GM18909 (cell line): ENCODE measurements at regions not wholly inside any gene's neighbourhood (a gene's known extent, or its start where the extent isn't known, plus 50 kb on each side); places are given as distances from the start of the nearest gene placed in this dataset.

Experiments
- ATAC-seq: cut with Tn5 transposase; IDR thresholded peaks from one replicate; pipeline ENCODE4 v1.9.1; 2021; ENCODE audit warnings: mild to moderate bottlenecking; ENCODE audit not compliant: unreplicated experiment, poor library complexity

DNA sequence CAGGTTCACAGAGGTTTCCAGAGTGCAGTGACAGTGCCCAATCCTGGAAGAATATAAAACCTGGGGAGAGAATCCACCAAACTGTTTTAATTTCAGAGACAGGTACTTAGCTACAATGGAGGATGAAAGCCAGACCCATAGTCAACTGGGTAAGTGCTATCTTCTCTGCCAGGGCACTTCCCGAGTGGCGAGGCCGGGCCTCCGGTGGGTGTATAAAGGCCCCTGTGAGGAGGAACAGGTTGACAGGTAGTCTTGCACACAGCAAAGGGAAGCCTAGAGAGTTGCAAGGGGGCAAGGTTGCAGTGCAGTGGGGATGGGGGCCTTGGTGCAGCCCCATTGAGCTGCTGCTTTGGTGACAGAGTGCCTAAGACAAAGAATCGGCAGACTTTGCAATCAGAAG lies 130.7 kb downstream of the SLC38A6 start:
- ATAC-seq, result no peak

DNA sequence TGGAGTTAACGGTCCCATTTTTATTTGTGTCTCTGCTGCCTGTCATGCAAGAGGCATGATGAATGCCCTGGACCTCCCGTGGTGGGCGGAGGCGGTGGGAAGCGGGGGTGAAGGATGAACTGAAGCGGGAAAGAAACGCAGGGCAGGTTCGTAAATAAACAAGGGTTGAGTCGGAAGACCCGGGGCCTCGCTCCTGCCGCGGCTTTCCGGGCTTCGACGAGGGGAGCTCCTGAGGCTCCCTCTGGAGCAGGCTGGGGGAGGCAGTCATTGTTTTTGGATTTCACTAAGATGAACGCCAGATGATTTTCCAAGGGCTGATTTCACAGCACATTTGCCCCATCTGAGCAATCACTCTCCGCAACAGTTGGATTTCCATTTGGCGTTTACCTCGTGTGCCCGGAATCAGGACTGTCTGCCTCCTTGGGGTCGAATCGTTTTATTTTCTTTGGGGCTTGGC lies 130.2 kb downstream of the SLC38A6 start:
- no peak for ATAC-seq

DNA sequence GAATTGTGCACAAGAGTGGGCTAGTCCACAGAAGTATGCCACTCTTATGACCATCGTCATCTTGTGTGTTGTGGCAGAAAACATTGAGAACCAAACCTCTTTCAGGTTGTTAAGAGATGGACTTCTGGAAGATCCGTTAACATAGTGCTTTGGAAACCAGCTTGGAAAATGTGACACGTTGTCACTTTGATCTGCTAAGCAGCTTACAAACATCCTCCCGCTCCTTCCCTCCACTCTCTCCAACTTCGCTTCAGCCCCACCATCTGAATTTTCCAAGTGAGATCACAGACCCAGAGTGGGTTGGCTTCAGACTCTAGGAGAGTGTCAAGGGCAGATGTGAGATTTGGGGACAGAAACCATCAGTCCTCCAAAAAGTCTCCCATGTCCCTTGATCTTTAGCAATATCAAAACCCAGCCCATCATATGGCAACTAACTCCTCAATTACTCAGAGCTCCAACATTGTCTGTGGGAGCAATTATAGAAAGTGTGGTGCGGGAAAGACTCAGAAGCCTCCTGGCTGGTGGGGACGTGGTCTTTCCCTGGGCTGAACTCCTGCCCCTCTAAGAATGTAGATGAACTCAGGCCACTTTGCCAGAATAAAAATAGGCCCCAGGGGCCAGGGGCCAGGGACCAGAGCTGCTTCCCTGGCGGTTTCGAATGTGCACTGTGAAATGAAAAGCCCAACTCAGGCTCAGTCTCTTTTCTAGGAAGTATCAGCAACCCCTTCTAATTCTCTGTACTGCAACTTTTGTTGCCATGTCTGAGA lies 129.5 kb downstream of the SLC38A6 start:
- ATAC-seq, result no peak

DNA sequence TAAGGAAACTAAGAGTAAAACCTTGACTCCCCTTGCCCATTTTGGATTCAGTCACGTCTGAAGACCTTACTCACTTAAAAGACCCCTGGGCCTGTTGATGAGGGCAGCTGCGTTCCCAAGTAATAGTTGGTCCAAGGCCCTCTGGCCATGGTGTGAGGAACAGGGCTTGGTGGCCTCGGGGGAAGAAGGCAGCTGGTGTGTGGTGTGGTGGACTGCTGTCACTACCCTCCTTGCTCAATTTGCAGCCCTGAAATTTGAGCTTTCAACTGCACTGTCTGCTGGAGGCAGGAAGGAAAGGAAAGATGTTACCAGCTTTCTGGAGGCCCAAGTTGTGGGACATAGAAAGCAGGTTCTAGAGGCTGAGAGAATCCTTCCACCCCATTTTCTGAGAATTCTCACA lies 128.2 kb downstream of the SLC38A6 start:
- ATAC-seq, result no peak

DNA sequence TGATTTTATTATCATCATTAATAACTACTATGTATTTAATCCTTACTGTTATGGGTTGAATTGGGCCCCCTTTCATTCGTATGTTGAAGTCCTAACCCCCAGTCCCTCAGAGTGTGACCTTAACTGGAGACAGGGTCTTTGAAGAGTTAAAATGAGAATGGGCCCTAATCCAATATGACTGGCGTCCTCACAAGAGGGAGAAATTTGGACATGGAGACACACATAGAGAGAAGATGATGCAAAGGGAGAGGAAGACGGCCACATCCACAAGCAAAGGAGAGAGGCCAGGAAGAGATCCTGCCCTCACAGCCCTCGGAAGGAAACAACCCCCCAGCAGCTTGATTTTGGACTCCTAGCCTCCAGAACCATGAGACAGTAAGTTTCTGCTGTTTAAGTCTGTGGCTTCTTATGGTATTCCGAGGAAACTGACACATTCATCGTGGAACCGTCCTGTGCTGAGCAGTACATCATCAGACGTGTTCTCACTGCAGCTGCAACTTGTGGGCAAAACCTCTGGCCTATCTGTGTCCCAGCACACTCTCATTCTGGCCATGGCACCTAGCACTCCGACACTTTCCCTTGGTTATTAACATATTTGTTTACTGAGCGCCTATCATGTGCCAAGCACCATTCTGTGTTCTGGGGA lies 127.6 kb downstream of the SLC38A6 start:
- ATAC-seq, result no peak

DNA sequence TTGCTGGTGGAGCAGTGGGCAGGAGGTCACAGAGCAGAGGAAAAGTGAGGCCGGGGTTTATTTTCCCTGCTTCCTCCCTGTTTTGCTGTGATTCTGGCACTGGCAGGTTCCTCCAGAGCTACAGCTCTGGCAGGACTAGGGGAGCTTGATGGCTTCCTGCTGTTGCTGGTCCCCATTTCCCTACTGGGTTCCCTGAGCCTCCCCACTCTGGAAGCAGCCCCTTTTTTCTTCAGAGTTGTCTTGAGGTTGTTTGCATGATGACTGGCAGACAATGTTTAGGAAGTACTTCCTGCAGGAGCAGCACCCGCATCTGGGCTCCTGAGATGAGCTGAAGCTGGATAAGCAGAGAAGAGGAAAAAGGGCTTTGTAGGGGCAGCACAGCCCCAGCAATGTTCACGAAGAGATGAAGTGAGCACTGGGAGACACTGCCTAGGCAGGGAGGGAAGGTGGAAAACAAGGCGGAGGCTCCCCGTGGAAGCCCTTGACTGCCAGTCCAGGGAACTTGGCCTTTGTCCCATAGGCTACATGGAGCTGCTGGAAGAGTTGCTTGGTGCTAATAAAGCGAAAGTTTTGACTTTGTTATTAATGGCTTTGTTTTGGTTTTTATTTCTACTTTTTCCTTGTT lies 126.9 kb downstream of the SLC38A6 start:
- ATAC-seq, result no peak

DNA sequence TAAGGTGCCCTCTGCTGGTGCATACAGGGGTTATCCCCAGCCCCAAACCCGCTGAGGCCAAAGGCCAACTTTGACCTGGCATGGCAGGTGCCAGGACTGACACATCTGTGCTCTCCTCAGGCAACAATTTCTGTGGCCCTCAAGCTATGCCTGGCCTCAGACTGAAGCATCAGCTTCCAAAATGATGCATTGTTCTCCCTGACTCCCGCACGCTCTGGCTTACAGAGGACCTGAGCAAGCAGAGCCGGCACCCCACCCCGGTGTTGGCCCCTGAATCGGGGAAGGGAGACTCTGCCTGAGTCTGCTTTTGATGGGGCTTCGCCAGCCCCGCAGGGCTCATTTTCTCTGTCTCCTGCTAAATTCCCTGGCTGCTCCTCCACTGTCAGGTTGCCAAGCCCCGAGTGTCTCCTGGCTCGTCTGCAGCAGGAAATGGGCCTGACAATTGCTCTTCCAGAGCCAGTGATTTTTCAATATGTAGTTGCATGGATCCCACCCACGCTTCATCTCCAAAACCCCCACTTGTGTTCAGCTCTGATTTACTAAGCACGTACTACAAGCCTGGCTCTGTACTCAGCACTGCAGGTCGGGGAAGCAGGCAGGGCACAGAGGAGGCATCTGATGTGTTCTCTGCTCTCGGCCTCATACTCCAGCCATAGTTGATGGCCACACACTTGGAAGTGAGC lies 126.1 kb downstream of the SLC38A6 start:
- no peak for ATAC-seq

DNA sequence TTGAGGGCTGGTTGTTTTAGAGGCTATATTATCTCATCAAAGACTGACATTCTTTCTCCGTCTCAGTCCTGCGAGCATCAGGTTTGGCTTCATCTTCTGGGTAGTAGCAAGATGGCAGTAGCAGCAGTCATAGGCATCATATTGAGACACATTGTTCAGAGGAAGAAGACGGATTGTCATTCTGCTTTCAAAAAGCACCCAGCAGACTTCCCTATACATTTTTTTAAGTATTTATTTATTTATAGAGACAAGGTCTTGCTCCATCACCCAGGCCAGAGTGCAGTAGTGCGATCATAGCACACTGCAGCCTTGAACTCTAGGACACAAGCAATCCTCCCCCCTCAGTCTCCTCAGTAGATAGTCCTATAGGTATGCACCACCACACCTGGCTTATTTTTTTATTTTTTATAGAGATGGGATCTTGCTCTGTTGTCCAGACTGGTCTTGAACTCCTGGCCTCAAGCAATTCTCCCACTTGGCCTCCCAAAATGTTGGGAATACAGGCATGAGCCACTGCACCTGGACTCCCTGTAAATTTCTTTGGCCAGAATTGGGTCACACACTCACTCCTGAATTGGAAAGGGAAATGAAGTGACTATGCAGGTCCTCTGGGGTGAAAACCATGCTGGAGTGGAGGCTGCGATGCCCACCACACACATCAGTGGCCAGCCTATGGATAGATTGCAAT lies 125.4 kb downstream of the SLC38A6 start:
- no peak for ATAC-seq

DNA sequence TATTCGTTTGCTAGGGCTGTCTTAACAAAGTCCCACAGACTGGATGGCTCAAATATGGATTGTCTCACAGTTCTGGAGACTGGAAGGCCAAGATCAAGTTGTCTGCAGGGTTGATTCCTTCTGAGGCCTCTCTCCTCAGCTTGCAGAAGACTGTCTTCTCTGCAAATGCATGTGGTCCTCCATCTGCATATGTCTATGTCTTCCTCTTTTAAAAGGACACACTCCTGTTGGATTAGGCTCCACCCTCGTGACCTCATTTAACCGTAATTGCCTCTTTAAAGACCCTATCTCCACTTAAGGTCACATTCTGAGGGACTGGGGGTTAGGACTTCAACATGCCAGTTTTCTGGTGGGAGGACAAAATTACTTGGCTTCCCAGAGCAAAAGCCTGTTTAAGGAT lies 123.3 kb downstream of the SLC38A6 start:
- ATAC-seq, result no peak

DNA sequence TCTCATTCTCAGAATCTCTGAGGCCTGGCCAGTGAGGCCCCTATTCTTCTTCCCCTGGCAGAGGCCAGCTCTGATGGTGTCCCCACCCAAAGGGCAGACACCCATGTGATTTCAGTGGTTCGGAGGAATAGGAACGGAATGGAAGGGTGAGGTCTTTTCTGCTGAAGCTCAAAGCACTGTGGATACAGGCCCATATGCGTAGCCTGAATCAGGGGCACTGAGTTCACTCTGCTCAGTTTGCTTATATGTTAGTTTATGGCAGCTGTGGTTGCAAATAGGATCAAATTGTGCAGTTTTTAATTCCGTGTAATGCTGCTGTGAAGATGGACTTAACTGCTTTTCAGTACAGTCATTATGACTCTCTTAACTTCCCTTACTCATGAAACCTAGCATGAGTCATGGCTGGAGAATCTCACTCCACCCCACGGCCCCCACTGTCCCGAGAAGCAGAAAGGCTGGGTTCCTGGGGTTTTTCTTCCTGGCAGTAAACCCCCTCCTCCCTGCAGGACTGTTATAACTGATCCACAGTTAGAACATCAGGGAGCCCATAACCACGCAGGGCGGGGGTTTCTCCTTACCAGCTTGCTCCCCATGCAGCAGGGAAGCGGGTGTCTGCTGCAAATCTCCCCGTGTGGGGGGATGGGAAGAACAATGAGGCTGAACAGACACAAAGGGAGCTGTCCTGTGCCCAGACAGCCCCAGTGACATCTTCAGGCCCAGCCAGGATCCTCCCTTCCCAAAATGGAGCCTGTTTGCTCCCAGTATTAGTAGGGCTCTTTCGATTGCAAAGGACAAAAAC lies 122.7 kb downstream of the SLC38A6 start:
- ATAC-seq, result peak; percentile 76

DNA sequence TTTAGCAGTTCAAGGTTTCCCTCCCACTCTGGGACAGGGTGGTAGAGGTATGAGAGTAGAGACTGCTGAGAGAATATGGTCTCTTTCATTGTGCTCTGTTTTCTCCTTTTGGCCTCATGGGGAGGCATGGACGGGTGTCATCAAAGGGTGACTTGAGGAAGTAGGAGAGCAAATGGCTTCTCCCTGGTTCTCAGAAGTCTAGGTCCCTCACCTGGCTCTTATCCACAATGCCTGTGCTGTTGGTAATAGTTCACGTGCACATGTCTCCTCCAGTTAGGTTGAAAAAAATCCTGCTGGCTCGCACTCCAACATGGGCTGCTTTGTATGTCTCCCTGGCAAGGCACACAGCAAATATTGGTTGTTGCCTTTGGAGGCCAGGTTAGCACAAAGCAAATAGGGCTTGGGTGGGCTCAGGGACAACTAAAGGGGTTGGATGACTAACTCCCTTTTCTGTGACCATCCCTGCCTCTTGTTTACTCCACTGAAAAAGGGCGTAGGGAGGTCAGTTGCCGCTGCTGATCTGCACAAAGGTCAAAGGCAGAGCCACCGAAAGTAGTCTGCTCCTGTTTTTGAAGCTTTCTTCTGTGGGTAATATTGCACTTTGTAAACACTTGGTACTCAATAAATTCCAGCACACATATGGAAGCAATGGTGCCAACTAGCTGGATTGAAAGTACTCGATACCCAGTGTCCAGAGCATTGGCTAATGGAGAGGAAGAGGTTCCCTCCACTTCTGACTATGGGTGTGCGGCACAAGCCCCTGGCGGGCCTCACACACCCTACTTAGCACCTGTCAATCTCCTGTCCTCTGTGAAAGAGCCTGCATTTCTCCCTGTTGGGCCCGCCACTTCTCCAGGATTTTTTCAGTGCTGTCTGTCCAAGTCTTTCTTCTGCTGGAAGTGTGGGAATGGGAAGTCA lies 121.8 kb downstream of the SLC38A6 start:
- ATAC-seq, result no peak
